ENCODE measurements at regions not wholly inside any gene's neighbourhood (a gene's known extent, or its start where the extent isn't known, plus 50 kb on each side); places are given as distances from the start of the nearest gene placed in this dataset.
"Not testable (repeated sequence)": the region's sequence is repeated elsewhere in the genome, so short reads cannot be mapped to it uniquely, and the experiment has no call there.

DNA sequence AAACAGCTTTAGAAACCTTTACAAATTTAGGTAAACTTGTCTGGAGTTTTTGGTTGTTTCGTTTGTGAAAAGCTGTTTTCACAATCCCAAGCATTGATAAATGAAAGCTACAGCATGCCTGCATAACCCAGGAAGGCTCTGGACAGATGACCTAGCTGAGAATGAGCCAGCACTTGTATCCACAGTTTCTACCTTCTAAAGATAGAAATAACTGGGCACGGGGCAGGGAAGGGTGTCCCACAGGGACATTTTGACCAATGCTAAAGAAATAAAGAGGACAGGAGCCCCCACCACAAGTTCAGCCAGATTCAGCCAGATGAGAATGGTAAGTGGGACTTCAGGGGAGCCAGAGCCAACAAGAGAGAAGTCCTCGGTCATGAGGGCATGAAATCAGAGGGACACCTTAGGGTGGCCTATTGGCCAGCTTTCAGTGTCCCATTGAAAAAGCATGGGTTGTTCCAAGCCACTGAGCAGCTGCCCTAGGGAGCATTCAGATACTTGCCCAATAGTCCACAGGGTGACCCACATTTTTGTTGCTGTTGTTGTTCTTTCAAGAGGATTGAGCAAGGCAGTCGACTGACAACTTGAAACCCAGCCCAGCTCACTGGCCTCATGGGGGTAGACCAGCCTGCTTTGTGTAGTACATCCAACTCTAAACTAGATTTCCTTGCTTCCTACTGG lies 140.3 kb upstream of the NUDT4 start (continued):
- TF ChIP-seq, protein P1, sequence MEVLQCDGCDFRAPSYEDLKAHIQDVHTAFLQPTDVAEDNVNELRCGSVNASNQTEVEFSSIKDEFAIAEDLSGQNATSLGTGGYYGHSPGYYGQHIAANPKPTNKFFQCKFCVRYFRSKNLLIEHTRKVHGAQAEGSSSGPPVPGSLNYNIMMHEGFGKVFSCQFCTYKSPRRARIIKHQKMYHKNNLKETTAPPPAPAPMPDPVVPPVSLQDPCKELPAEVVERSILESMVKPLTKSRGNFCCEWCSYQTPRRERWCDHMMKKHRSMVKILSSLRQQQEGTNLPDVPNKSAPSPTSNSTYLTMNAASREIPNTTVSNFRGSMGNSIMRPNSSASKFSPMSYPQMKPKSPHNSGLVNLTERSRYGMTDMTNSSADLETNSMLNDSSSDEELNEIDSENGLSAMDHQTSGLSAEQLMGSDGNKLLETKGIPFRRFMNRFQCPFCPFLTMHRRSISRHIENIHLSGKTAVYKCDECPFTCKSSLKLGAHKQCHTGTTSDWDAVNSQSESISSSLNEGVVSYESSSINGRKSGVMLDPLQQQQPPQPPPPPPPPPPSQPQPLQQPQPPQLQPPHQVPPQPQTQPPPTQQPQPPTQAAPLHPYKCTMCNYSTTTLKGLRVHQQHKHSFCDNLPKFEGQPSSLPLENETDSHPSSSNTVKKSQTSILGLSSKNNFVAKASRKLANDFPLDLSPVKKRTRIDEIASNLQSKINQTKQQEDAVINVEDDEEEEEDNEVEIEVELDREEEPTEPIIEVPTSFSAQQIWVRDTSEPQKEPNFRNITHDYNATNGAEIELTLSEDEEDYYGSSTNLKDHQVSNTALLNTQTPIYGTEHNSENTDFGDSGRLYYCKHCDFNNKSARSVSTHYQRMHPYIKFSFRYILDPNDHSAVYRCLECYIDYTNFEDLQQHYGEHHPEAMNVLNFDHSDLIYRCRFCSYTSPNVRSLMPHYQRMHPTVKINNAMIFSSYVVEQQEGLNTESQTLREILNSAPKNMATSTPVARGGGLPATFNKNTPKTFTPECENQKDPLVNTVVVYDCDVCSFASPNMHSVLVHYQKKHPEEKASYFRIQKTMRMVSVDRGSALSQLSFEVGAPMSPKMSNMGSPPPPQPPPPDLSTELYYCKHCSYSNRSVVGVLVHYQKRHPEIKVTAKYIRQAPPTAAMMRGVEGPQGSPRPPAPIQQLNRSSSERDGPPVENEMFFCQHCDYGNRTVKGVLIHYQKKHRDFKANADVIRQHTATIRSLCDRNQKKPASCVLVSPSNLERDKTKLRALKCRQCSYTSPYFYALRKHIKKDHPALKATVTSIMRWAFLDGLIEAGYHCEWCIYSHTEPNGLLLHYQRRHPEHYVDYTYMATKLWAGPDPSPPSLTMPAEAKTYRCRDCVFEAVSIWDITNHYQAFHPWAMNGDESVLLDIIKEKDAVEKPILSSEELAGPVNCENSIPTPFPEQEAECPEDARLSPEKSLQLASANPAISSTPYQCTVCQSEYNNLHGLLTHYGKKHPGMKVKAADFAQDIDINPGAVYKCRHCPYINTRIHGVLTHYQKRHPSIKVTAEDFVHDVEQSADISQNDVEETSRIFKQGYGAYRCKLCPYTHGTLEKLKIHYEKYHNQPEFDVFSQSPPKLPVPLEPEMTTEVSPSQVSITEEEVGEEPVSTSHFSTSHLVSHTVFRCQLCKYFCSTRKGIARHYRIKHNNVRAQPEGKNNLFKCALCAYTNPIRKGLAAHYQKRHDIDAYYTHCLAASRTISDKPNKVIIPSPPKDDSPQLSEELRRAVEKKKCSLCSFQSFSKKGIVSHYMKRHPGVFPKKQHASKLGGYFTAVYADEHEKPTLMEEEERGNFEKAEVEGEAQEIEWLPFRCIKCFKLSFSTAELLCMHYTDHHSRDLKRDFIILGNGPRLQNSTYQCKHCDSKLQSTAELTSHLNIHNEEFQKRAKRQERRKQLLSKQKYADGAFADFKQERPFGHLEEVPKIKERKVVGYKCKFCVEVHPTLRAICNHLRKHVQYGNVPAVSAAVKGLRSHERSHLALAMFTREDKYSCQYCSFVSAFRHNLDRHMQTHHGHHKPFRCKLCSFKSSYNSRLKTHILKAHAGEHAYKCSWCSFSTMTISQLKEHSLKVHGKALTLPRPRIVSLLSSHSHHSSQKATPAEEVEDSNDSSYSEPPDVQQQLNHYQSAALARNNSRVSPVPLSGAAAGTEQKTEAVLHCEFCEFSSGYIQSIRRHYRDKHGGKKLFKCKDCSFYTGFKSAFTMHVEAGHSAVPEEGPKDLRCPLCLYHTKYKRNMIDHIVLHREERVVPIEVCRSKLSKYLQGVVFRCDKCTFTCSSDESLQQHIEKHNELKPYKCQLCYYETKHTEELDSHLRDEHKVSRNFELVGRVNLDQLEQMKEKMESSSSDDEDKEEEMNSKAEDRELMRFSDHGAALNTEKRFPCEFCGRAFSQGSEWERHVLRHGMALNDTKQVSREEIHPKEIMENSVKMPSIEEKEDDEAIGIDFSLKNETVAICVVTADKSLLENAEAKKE (CRISPR knock-in tag; IDR thresholded peaks at IDR 0.05), result no peak
- no peak for TF ChIP-seq CREB1 (CRISPR knock-in tag; IDR thresholded peaks at IDR 0.05; ENCODE audit: low read depth)

DNA sequence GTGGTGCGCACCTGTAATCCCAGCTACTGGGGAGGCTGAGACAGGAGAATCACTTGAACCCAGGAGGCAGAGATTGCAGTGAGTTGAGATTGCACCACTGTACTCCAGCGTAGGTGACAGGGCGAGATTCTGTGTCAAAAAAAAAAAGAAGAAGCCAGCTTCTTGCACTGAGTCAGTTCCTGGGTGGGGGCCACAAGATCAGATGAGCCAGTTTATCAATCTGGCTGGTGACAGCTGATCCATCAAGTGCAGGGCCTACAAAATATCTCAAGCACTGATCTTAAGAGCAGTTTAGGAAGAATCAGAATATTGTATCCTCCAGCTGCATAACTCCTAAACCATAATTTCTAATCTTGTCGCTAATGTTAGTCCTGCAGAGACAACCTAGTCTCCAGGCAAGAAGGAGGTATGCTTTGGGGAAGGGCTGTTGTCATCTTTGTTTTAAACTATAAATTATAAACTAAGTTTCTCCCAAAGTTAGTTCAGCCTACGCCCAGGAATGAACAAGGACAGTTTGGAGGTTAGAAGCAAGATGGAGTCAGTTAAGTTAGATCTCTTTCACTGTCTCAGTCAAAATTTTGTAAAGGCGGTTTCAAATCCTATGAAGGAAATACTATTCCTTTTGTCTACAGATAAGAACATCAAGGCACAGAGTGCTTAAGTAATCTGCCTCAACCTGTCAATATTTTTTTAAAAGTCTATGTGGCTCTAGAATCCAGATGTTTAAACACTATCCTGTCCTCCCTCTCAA lies 139.0 kb upstream of the NUDT4 start:
- not testable (repeated sequence) for H3K27me3 ChIP-seq (ENCODE audit: insufficient read depth); H3K36me3 Mint-ChIP-seq (ENCODE audit: low read depth); H3K9me2 ChIP-seq (ENCODE audit: insufficient read depth); ATAC-seq; DNase-seq (ENCODE audit: low spot score); H3K36me3 ChIP-seq (ENCODE audit: insufficient read depth); H3K4me1 ChIP-seq (ENCODE audit: insufficient read depth); H3K4me3 ChIP-seq; H3K27ac ChIP-seq (ENCODE audit: low read depth); H2AFZ ChIP-seq; H3K4me2 ChIP-seq; H3K27ac Mint-ChIP-seq; H3K4me1 Mint-ChIP-seq; H3K4me3 Mint-ChIP-seq; H3F3A ChIP-seq (replicated peaks; ENCODE audit: low read depth); H3K27me3 Mint-ChIP-seq (ENCODE audit: insufficient read depth, low read depth, poor library complexity); H3K79me2 ChIP-seq (replicated peaks; ENCODE audit: insufficient read depth); H4K20me1 ChIP-seq (replicated peaks; ENCODE audit: insufficient read depth)
- peaks cover 21% of the 10 kb centered on the region for H3K9me3 Mint-ChIP-seq

DNA sequence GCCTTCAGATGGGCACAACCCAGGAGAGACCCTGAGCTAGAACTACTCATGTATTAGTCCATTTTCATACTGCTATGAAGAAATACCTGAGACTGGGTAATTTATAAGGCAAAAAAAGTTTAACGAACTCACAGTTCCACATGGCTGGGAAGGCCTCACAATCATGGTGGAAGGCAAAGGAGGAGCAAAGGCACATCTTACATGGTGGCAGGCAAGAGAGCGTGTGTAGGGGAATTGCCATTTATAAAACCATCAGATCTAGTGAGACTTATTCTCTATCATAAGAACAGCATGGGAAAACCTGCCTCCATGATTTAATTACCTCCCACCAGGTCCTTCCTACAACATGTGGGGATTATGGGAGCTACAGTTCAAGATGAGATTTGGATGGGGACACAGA lies 137.9 kb upstream of the NUDT4 start:
- H3K27ac ChIP-seq (ENCODE audit: low read depth); H3K27ac Mint-ChIP-seq; ATAC-seq; H3K4me1 ChIP-seq (ENCODE audit: insufficient read depth); H3K36me3 ChIP-seq (ENCODE audit: insufficient read depth); H3K4me3 ChIP-seq; H3K36me3 Mint-ChIP-seq (ENCODE audit: low read depth); H3K4me1 Mint-ChIP-seq; H4K20me1 ChIP-seq (replicated peaks; ENCODE audit: insufficient read depth); H3F3A ChIP-seq (replicated peaks; ENCODE audit: low read depth); H3K27me3 ChIP-seq (ENCODE audit: insufficient read depth); H3K4me2 ChIP-seq; H2AFZ ChIP-seq; H3K27me3 Mint-ChIP-seq (ENCODE audit: insufficient read depth, low read depth, poor library complexity); DNase-seq (ENCODE audit: low spot score); H3K79me2 ChIP-seq (replicated peaks; ENCODE audit: insufficient read depth); H3K4me3 Mint-ChIP-seq; H3K9me2 ChIP-seq (ENCODE audit: insufficient read depth): not testable (repeated sequence)
- H3K9me3 Mint-ChIP-seq, result peaks cover 21% of the 10 kb centered on the region
